ENCODE measurements at regions not wholly inside any gene's neighbourhood (a gene's known extent, or its start where the extent isn't known, plus 50 kb on each side); places are given as distances from the start of the nearest gene placed in this dataset.

DNA sequence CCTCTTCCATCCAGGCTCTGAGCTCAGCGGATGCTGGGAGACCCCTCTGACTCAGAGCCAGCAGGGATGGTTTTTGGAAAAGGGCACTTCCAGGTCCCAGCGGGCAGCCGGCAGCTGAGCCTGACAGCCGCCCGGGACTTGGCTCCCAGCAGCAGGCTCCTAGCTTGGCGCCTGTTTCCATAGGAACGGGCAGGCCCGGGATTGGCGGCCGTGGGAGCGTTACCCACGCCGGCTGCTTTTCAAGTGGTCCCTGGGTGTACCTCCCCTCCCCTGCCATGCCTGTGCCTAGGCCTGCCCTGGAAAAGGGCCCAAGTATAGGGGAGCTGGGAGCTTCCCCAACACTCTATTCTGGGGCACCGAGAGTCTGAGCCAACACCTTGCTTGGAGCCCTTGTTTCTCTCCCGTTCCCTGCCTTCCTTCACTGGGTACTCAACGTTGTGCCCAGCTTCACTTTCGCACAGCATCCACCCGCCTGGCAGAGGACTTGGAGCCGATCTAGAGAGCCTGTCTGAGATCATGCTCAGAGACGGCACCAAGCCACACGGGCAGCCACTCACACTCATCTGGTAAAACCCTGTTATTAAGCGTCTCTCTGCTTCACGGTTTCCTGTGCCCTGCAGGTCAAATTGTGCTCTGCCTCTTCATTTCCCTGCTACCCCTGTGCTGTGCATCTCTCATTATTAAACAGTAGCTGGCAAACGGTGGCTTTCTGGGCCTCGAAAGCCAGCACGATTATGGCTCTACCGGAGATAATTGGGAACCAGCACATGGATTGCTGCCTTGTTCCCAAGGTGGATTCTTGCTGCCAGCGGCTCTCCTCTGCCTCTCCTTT is 521.5 kb downstream of the BCOR start:
- no peak for TF ChIP-seq CTCF (IDR thresholded peaks at IDR 0.05; ENCODE audit: low read depth, low read length)
- DNase-seq (ENCODE audit: low read depth, low spot score): no peak
- no peak overlapping the region for H3K4me3 ChIP-seq (ENCODE audit: low read depth, low read length)
- in situ Hi-C loops (cut with HindIII; ENCODE audit: low sequenced_read_pairs): no loop called here

- H3K4me3 ChIP-seq (ENCODE audit: low read depth, low read length): no peak overlapping the region
- in situ Hi-C loops (cut with HindIII; ENCODE audit: low sequenced_read_pairs): no loop called here
- no peak for TF ChIP-seq CTCF (IDR thresholded peaks at IDR 0.05; ENCODE audit: low read depth, low read length)
- peak; percentile 15 for DNase-seq (ENCODE audit: low read depth, low spot score)
These were observed 520.4 kb downstream of the BCOR start for GRCh38 chrX:39577206-39577984.

GRCh38 chrX:39577985-39578869 is 519.5 kb downstream of the BCOR start:
- DNase-seq (ENCODE audit: low read depth, low spot score): no peak
- in situ Hi-C loops (cut with HindIII; ENCODE audit: low sequenced_read_pairs): no loop called here
- no peak overlapping the region for H3K4me3 ChIP-seq (ENCODE audit: low read depth, low read length)
- TF ChIP-seq CTCF (IDR thresholded peaks at IDR 0.05; ENCODE audit: low read depth, low read length): no peak

DNA sequence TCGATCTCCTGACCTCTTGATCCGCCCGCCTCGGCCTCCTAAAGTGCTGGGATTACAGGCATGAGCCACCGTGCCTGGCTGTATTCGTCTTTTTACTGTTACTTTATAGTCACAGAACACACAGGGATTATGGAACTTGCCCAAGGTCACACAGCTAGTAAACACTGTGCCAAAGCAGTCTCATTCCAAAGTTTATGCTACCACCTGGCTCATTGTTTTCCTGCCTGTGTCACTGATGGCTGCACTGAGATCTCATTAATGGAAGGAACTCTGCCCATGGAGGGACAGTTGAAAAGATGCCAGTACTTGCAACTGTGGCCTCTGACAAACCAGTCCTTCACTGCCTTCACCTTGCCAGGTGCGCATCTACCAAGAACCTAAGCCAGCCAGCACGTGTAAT is 517.7 kb downstream of the BCOR start:
- in situ Hi-C loops (cut with HindIII; ENCODE audit: low sequenced_read_pairs): no loop called here
- no peak for DNase-seq (ENCODE audit: low read depth, low spot score)
- TF ChIP-seq CTCF (IDR thresholded peaks at IDR 0.05; ENCODE audit: low read depth, low read length): no peak
- H3K4me3 ChIP-seq (ENCODE audit: low read depth, low read length): no peak overlapping the region

- DNase-seq (ENCODE audit: low read depth, low spot score): no peak
- no peak overlapping the region for H3K4me3 ChIP-seq (ENCODE audit: low read depth, low read length)
- no peak for TF ChIP-seq CTCF (IDR thresholded peaks at IDR 0.05; ENCODE audit: low read depth, low read length)
- in situ Hi-C loops (cut with HindIII; ENCODE audit: low sequenced_read_pairs): no loop called here
These were observed 516.3 kb downstream of the BCOR start for GRCh38 chrX:39581411-39581810.

DNA sequence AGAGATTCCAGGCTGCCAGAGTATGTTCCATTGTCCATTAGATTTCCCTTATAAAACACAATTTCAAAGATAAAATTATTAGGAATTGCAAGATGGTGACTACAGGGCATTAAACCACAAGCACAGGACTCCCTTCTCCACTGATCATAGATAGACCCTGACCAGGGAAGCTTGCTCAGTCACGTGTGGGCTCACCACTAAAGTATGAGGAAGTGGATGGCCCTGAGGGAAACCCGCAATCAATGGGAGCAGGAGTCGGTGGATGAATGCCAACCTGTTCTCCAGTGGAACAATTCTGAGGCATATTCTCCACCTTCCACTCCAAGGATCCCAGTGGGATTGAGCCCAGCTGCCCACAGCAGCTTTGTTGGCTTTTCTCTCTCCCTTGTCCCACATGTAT is 515.7 kb downstream of the BCOR start:
- in situ Hi-C loops (cut with HindIII; ENCODE audit: low sequenced_read_pairs): no loop called here
- no peak for DNase-seq (ENCODE audit: low read depth, low spot score)
- TF ChIP-seq CTCF (IDR thresholded peaks at IDR 0.05; ENCODE audit: low read depth, low read length): no peak
- H3K4me3 ChIP-seq (ENCODE audit: low read depth, low read length): no peak overlapping the region
